ENCODE measurements at regions not wholly inside any gene's neighbourhood (a gene's known extent, or its start where the extent isn't known, plus 50 kb on each side); places are given as distances from the start of the nearest gene placed in this dataset.

GRCh38 chr2:12493031-12493513 lies 223.7 kb upstream of the TRIB2 start:
- TF ChIP-seq CTCF (conservative IDR thresholded peaks at IDR 0.05; ENCODE audit: low read length): no peak
- TF ChIP-seq EZH2phosphoT487 (IDR thresholded peaks at IDR 0.05; ENCODE audit: borderline replicate concordance, low read depth, low read length): no peak
